ENCODE measurements at regions not wholly inside any gene's neighbourhood (a gene's known extent, or its start where the extent isn't known, plus 50 kb on each side); places are given as distances from the start of the nearest gene placed in this dataset.

GRCh38 chr1:37085393-37085792, 51.1 kb upstream of the GRIK3 start:
- peaks cover under 1% of the 10 kb centered on the region; the same call in 1 of the 3 replicates for H3K9me3 Mint-ChIP-seq
- no peak overlapping the region for H3K27ac Mint-ChIP-seq
- ATAC-seq (peak; percentile 95), DNase-seq (ENCODE audit: low spot score) (peak; percentile 70)
- Histone ChIP-seq H3K36me3 (ENCODE audit: insufficient read depth) (no peaks in the 10 kb centered on the region), H3K4me2 (no peak overlapping the region), H4K20me1 (replicated peaks; ENCODE audit: insufficient read depth) (no peaks in the 10 kb centered on the region), H3F3A (replicated peaks; ENCODE audit: low read depth) (no peaks in the 10 kb centered on the region), H3K4me3 (no peak overlapping the region), H3K9me2 (ENCODE audit: insufficient read depth) (peaks cover 6% of the 10 kb centered on the region), H2AFZ (no peak overlapping the region), H3K79me2 (replicated peaks; ENCODE audit: insufficient read depth) (no peaks in the 10 kb centered on the region), H3K27me3 (ENCODE audit: insufficient read depth) (no peaks in the 10 kb centered on the region), H3K27ac (ENCODE audit: low read depth) (no peak overlapping the region), H3K4me1 (ENCODE audit: insufficient read depth) (no peaks in the 10 kb centered on the region)
- peaks cover 2% of the 10 kb centered on the region for H3K27me3 Mint-ChIP-seq (ENCODE audit: insufficient read depth, low read depth, poor library complexity)
- H3K36me3 Mint-ChIP-seq (ENCODE audit: low read depth), result no peaks in the 10 kb centered on the region
- no peaks in the 10 kb centered on the region; the same call in 2 of the 3 replicates for H3K4me1 Mint-ChIP-seq
- no peak overlapping the region; the same call in 2 of the 3 replicates for H3K4me3 Mint-ChIP-seq
- TF ChIP-seq CTCF (conservative IDR thresholded peaks at IDR 0.05; ENCODE audit: low read depth in 2 of 2), result peak; percentile 61 to 72
- TF ChIP-seq JUNB (IDR thresholded peaks at IDR 0.05; ENCODE audit: unreplicated experiment), result no peak

- Histone ChIP-seq H3K9me2 (ENCODE audit: insufficient read depth) (peaks cover 6% of the 10 kb centered on the region), H3K36me3 (ENCODE audit: insufficient read depth) (no peaks in the 10 kb centered on the region), H3K4me1 (ENCODE audit: insufficient read depth) (no peaks in the 10 kb centered on the region), H3K79me2 (replicated peaks; ENCODE audit: insufficient read depth) (no peaks in the 10 kb centered on the region), H2AFZ (no peak overlapping the region), H3F3A (replicated peaks; ENCODE audit: low read depth) (no peaks in the 10 kb centered on the region), H3K27me3 (ENCODE audit: insufficient read depth) (no peaks in the 10 kb centered on the region), H4K20me1 (replicated peaks; ENCODE audit: insufficient read depth) (no peaks in the 10 kb centered on the region), H3K4me3 (no peak overlapping the region), H3K27ac (ENCODE audit: low read depth) (no peak overlapping the region), H3K4me2 (no peak overlapping the region)
- peaks cover 9% of the 10 kb centered on the region for H3K4me1 Mint-ChIP-seq
- H3K9me3 Mint-ChIP-seq, result no peaks in the 10 kb centered on the region; the same call in 2 of the 3 replicates
- ATAC-seq (no peak), DNase-seq (ENCODE audit: low spot score) (no peak)
- H3K27ac Mint-ChIP-seq, result no peak overlapping the region
- no peaks in the 10 kb centered on the region for H3K36me3 Mint-ChIP-seq (ENCODE audit: low read depth)
- peaks cover 4% of the 10 kb centered on the region for H3K27me3 Mint-ChIP-seq (ENCODE audit: insufficient read depth, low read depth, poor library complexity)
- H3K4me3 Mint-ChIP-seq, result no peak overlapping the region
- TF ChIP-seq NANOG (IDR thresholded peaks at IDR 0.05; ENCODE audit: borderline replicate concordance) (no peak), CTCF (conservative IDR thresholded peaks at IDR 0.05; ENCODE audit: low read depth in 2 of 2) (peak; percentile 8 to 62; a peak in 2 of 4 replicates)
These were observed 55.4 kb upstream of the GRIK3 start for GRCh38 chr1:37089750-37090149.

GRCh38 chr1:37090671-37091070, 56.4 kb upstream of the GRIK3 start:
- no peaks in the 10 kb centered on the region for H3K27me3 ChIP-seq (ENCODE audit: insufficient read depth)
- no peaks in the 10 kb centered on the region for H3F3A ChIP-seq (replicated peaks; ENCODE audit: low read depth)
- H3K4me3 ChIP-seq, result no peak overlapping the region
- no peak overlapping the region for H3K27ac ChIP-seq (ENCODE audit: low read depth)
- no peak overlapping the region for H3K27ac Mint-ChIP-seq
- H3K36me3 ChIP-seq (ENCODE audit: insufficient read depth), result no peaks in the 10 kb centered on the region
- TF ChIP-seq STAT1 (IDR thresholded peaks at IDR 0.05; ENCODE audit: unreplicated experiment) (no peak), ZNF331 (CRISPR knock-in tag; IDR thresholded peaks at IDR 0.05; ENCODE audit: low read depth) (no peak), ZNF462 (CRISPR knock-in tag; IDR thresholded peaks at IDR 0.05) (no peak)
- H3K9me3 Mint-ChIP-seq, result no peaks in the 10 kb centered on the region; the same call in 2 of the 3 replicates
- no peaks in the 10 kb centered on the region for H4K20me1 ChIP-seq (replicated peaks; ENCODE audit: insufficient read depth)
- H3K4me1 ChIP-seq (ENCODE audit: insufficient read depth), result no peaks in the 10 kb centered on the region
- no peak overlapping the region for H3K4me2 ChIP-seq
- H3K4me3 Mint-ChIP-seq, result no peak overlapping the region
- no peaks in the 10 kb centered on the region for H3K36me3 Mint-ChIP-seq (ENCODE audit: low read depth)
- peaks cover 6% of the 10 kb centered on the region for H3K9me2 ChIP-seq (ENCODE audit: insufficient read depth)
- H3K27me3 Mint-ChIP-seq (ENCODE audit: insufficient read depth, low read depth, poor library complexity), result peaks cover 4% of the 10 kb centered on the region
- no peak overlapping the region for H2AFZ ChIP-seq
- DNase-seq (ENCODE audit: low spot score) (no peak), ATAC-seq (no peak)
- no peaks in the 10 kb centered on the region for H3K79me2 ChIP-seq (replicated peaks; ENCODE audit: insufficient read depth)
- peaks cover 14% of the 10 kb centered on the region for H3K4me1 Mint-ChIP-seq
